RWPE1 (cell line): ENCODE measurements at regions not wholly inside any gene's neighbourhood (a gene's known extent, or its start where the extent isn't known, plus 50 kb on each side); places are given as distances from the start of the nearest gene placed in this dataset.

ENCODE experiments used
- CTCF ChIA-PET: fragments of 350-600 bp; sonication (Branson Sonifier 250); formaldehyde crosslinking; extraction: SDS; loops from one replicate; lab custom pipeline; 2021; lab: Yijun Ruan, JAX
- POLR2A ChIA-PET: fragments of 400-600 bp; formaldehyde crosslinking; extraction: SDS; loops from one replicate; lab custom pipeline; 2020; ENCODE audit warnings: antibody characterized with exemption; ENCODE audit not compliant: low non-redundant PET; lab: Yijun Ruan, JAX
- DNase-seq: peaks from one replicate; pipeline ENCODE4 v3.0.0; 2012; ENCODE audit warnings: low spot score
- H3K27ac ChIP-seq: fragments of 450-650 bp; 2 replicates; pipeline ENCODE4 v1.5.1; 2017
- CTCF ChIP-seq: fragments of 450-650 bp; conservative IDR thresholded peaks from 2 replicates; pipeline ENCODE4 v1.5.1; 2017; ENCODE audit warnings: low read depth, mild to moderate bottlenecking

- no peak overlapping the region for H3K27ac ChIP-seq
- POLR2A ChIA-PET, result no interaction called here
- CTCF ChIA-PET, result no interaction called here
- DNase-seq, result no peak
- no peak for TF ChIP-seq CTCF
Observed at GRCh38 chr6:40263970-40264369, 323.2 kb downstream of the LRFN2 start.

GRCh38 chr6:40262363-40262762 lies 324.8 kb downstream of the LRFN2 start:
- ChIA-PET CTCF (no interaction called here), POLR2A (no interaction called here)
- TF ChIP-seq CTCF, result no peak

GRCh38 chr6:40258531-40258930 lies 324.3 kb upstream of the MOCS1 start:
- TF ChIP-seq CTCF, result no peak
- ChIA-PET POLR2A (no interaction called here), CTCF (no interaction called here)
- DNase-seq, result no peak
- H3K27ac ChIP-seq, result no peak overlapping the region

More at GRCh38 chr6:40262363-40262762, 324.8 kb downstream of the LRFN2 start:
- no peak overlapping the region for H3K27ac ChIP-seq
- no peak for DNase-seq

GRCh38 chr6:40256831-40257230 lies 322.6 kb upstream of the MOCS1 start:
- no peak overlapping the region for H3K27ac ChIP-seq
- TF ChIP-seq CTCF, result no peak
- DNase-seq, result no peak
- CTCF ChIA-PET, result no interaction called here
- POLR2A ChIA-PET, result no interaction called here

- DNase-seq, result no peak
- CTCF ChIA-PET, result interaction anchor here (1.5 kb wide), 1 partner anchor 14 kb away, joined by 3 read pairs; no protein-coding TSS in a partner anchor
- TF ChIP-seq CTCF, result no peak
- POLR2A ChIA-PET, result no interaction called here
- H3K27ac ChIP-seq, result no peak overlapping the region
Observed at GRCh38 chr6:40256224-40256623, 322.0 kb upstream of the MOCS1 start.

- no peak for TF ChIP-seq CTCF
- no peak overlapping the region for H3K27ac ChIP-seq
- ChIA-PET CTCF (no interaction called here), POLR2A (no interaction called here)
- DNase-seq, result no peak
Observed at GRCh38 chr6:40253420-40253819, 319.2 kb upstream of the MOCS1 start.
